H9 (cell line): ENCODE measurements at regions not wholly inside any gene's neighbourhood (a gene's known extent, or its start where the extent isn't known, plus 50 kb on each side); places are given as distances from the start of the nearest gene placed in this dataset.

Experiments
- DNase-seq: peaks from one replicate; pipeline ENCODE4 v3.0.0-alpha.2; 2017
- H2AFZ ChIP-seq: one replicate; pipeline ENCODE4 v1.6.1; 2013; ENCODE audit warnings: mild to moderate bottlenecking, low read length, control low read depth, moderate library complexity
- H2AK5ac ChIP-seq: 2 replicates; pipeline ENCODE4 v1.6.1; 2013; ENCODE audit warnings: low read length, control low read depth, mixed read lengths; ENCODE audit not compliant: insufficient read length
- H2BK120ac ChIP-seq: one replicate; pipeline ENCODE4 v1.6.1; 2013; ENCODE audit warnings: low read depth, mild to moderate bottlenecking, low read length, control low read depth, inconsistent platforms; ENCODE audit not compliant: poor library complexity, severe bottlenecking
- H2BK12ac ChIP-seq: 2 replicates; pipeline ENCODE4 v1.6.1; 2013; ENCODE audit warnings: low read length, control low read depth, mixed read lengths, low read depth; ENCODE audit not compliant: insufficient read length
- H2BK15ac ChIP-seq: 2 replicates; pipeline ENCODE4 v1.6.1; 2013; ENCODE audit warnings: low read depth, low read length, control low read depth
- H2BK20ac ChIP-seq: one replicate; pipeline ENCODE4 v1.6.1; 2013; ENCODE audit warnings: low read depth, mild to moderate bottlenecking, low read length, control low read depth, inconsistent platforms; ENCODE audit not compliant: poor library complexity, severe bottlenecking
- H2BK5ac ChIP-seq: 2 replicates; pipeline ENCODE4 v1.6.1; 2013; ENCODE audit warnings: low read length, control low read depth, mixed read lengths; ENCODE audit not compliant: insufficient read length
- H3K14ac ChIP-seq: 2 replicates; pipeline ENCODE4 v1.6.1; 2013; ENCODE audit warnings: low read length, control low read depth; ENCODE audit not compliant: insufficient read depth
- H3K18ac ChIP-seq: 2 replicates; pipeline ENCODE4 v1.6.1; 2013; ENCODE audit warnings: low read depth, mild to moderate bottlenecking, mixed read lengths, low read length, control low read depth; ENCODE audit not compliant: insufficient read length
- H3K23ac ChIP-seq: 2 replicates; pipeline ENCODE4 v1.6.1; 2013; ENCODE audit warnings: low read length, control low read depth, mixed read lengths, low read depth; ENCODE audit not compliant: insufficient read length
- H3K23me2 ChIP-seq: 2 replicates; pipeline ENCODE4 v1.6.1; 2013; ENCODE audit warnings: low read depth, mild to moderate bottlenecking, mixed read lengths, low read length, control low read depth; ENCODE audit not compliant: insufficient read length, poor library complexity, severe bottlenecking
- H3K27ac ChIP-seq: 2 replicates; pipeline ENCODE4 v1.5.1; 2013; ENCODE audit warnings: low read length, control low read depth, mixed read lengths, low read depth; ENCODE audit not compliant: insufficient read length
- H3K27me3 ChIP-seq: 2 replicates; pipeline ENCODE4 v1.6.1; 2013; ENCODE audit warnings: low read length, control low read depth, inconsistent platforms; ENCODE audit not compliant: insufficient read depth
- H3K4ac ChIP-seq: 2 replicates; pipeline ENCODE4 v1.6.1; 2013; ENCODE audit warnings: low read depth, mild to moderate bottlenecking, control low read depth, inconsistent platforms, low read length, moderate library complexity
- H3K4me1 ChIP-seq: 2 replicates; pipeline ENCODE4 v1.6.1; 2013; ENCODE audit warnings: low read length, control low read depth, inconsistent platforms; ENCODE audit not compliant: insufficient read depth
- H3K4me2 ChIP-seq: 2 replicates; pipeline ENCODE4 v1.6.1; 2013; ENCODE audit warnings: low read length, control low read depth, mixed read lengths; ENCODE audit not compliant: insufficient read length, insufficient read depth
- H3K56ac ChIP-seq: 2 replicates; pipeline ENCODE4 v1.6.1; 2013; ENCODE audit warnings: low read depth, mild to moderate bottlenecking, mixed read lengths, low read length, control low read depth; ENCODE audit not compliant: insufficient read length
- H3K79me1 ChIP-seq: 2 replicates; pipeline ENCODE4 v1.6.1; 2013; ENCODE audit warnings: low read depth, mild to moderate bottlenecking, moderate library complexity, low read length, control low read depth, inconsistent platforms; ENCODE audit not compliant: insufficient read depth, poor library complexity, severe bottlenecking
- H3K79me2 ChIP-seq: 2 replicates; pipeline ENCODE4 v1.6.1; 2013; ENCODE audit warnings: low read length, control low read depth, inconsistent platforms; ENCODE audit not compliant: insufficient read depth
- H3K9ac ChIP-seq: 2 replicates; pipeline ENCODE4 v1.6.1; 2013; ENCODE audit warnings: low read length, control low read depth, mixed read lengths; ENCODE audit not compliant: insufficient read length; ENCODE audit errors: extremely low read depth
- H3K9me3 ChIP-seq: one replicate; pipeline ENCODE4 v1.6.1; 2013; ENCODE audit warnings: low read depth, low read length, inconsistent platforms; ENCODE audit not compliant: control insufficient read depth
- H3T11ph ChIP-seq: one replicate; pipeline ENCODE4 v1.6.1; 2013; ENCODE audit warnings: mild to moderate bottlenecking, low read length, control low read depth, inconsistent platforms
- H4K20me1 ChIP-seq: one replicate; pipeline ENCODE4 v1.6.1; 2013; ENCODE audit not compliant: control insufficient read depth, insufficient read length, insufficient read depth
- H4K5ac ChIP-seq: 2 replicates; pipeline ENCODE4 v1.6.1; 2013; ENCODE audit warnings: low read depth, mild to moderate bottlenecking, mixed read lengths, low read length, control low read depth; ENCODE audit not compliant: insufficient read length
- H4K8ac ChIP-seq: replicated peaks from 2 replicates; pipeline ENCODE4 v1.6.1; 2013; ENCODE audit warnings: low read length, control low read depth, mixed read lengths, low read depth; ENCODE audit not compliant: insufficient read length
- H4K91ac ChIP-seq: 2 replicates; pipeline ENCODE4 v1.6.1; 2013; ENCODE audit warnings: low read depth, mild to moderate bottlenecking, moderate library complexity, mixed read lengths, low read length, control low read depth; ENCODE audit not compliant: insufficient read length
- H3K27ac Mint-ChIP-seq, 3 experiments: 2 replicates in 2 of 3; 3 replicates in 1 of 3; pipeline ENCODE4 v1.8.0; 2020 to 2021; ENCODE audit warnings: mixed read lengths in 3 of 3, mild to moderate bottlenecking in 1 of 3, moderate library complexity in 1 of 3
- H3K27me3 Mint-ChIP-seq: 2 replicates; pipeline ENCODE4 v1.8.0; 2021; ENCODE audit warnings: low read depth, mild to moderate bottlenecking, moderate library complexity, mixed read lengths
- H3K36me3 Mint-ChIP-seq, 3 experiments: 2 replicates in 2 of 3; 3 replicates in 1 of 3; pipeline ENCODE4 v1.8.0; 2020 to 2021; ENCODE audit warnings: low read depth in 3 of 3, mixed read lengths in 3 of 3; ENCODE audit not compliant: insufficient read depth in 1 of 3
- H3K4me1 Mint-ChIP-seq, 2 experiments: 2 replicates each; pipeline ENCODE4 v1.8.0; 2020; ENCODE audit warnings: mixed read lengths in 2 of 2
- H3K4me3 Mint-ChIP-seq, 2 experiments: 2 replicates in 1 of 2; 3 replicates in 1 of 2; pipeline ENCODE4 v1.8.0; 2020 to 2021; ENCODE audit warnings: mild to moderate bottlenecking in 2 of 2, mixed read lengths in 2 of 2, moderate library complexity in 1 of 2
- H3K9me3 Mint-ChIP-seq, 2 experiments: 2 replicates in 1 of 2; 3 replicates in 1 of 2; pipeline ENCODE4 v1.8.0; 2020; ENCODE audit warnings: mild to moderate bottlenecking in 2 of 2, mixed read lengths in 2 of 2, moderate library complexity in 1 of 2
- CTCF ChIP-seq: fragments of 200-600 bp; sonication (generic); conservative IDR thresholded peaks from 3 replicates; pipeline ENCODE4 v1.8.0; 2021; ENCODE audit warnings: antibody characterized with exemption, mild to moderate bottlenecking
- WGBS: extraction: QIAGEN DNeasy Blood & Tissue Kit; methylation state at CpG from one replicate; pipeline ENCODE4 v1.1.7; 2013; ENCODE audit warnings: missing lambda C conversion rate, low lambda C conversion rate, mixed read lengths; ENCODE audit not compliant: insufficient read length; ENCODE audit errors: extremely low coverage; 5-methylcytosine and 5-hydroxymethylcytosine counted together

- H3K4ac ChIP-seq: no peak overlapping the region
- H3K4me1 ChIP-seq: peaks cover 9% of the 10 kb centered on the region; the same call in 1 of the 2 replicates
- no peak overlapping the region for H3K14ac ChIP-seq
- Mint-ChIP-seq H3K27ac (no peak overlapping the region), H3K36me3 (no peaks in the 10 kb centered on the region; a peak in 1 of 7 replicates), H3K9me3 (no peaks in the 10 kb centered on the region; a peak in 1 of 5 replicates), H3K27me3 (no peaks in the 10 kb centered on the region), H3K4me3 (no peak overlapping the region), H3K4me1 (peaks cover 51% of the 10 kb centered on the region in 2 experiments)
- H3K27me3 ChIP-seq: no peaks in the 10 kb centered on the region
- H3K27ac ChIP-seq: no peak overlapping the region
- H2BK12ac ChIP-seq: no peak overlapping the region
- WGBS: no CpG with 5 or more reads among the region's 2 CpGs
- H2AK5ac ChIP-seq: no peak overlapping the region
- H2AFZ ChIP-seq: no peak overlapping the region
- H4K91ac ChIP-seq: no peak overlapping the region
- H3K79me2 ChIP-seq: no peaks in the 10 kb centered on the region
- no peak overlapping the region for H2BK5ac ChIP-seq
- H3T11ph ChIP-seq: no peak overlapping the region
- no peak overlapping the region for H3K4me2 ChIP-seq
- no peak overlapping the region for H4K5ac ChIP-seq
- H3K23me2 ChIP-seq: no peaks in the 10 kb centered on the region
- no peaks in the 10 kb centered on the region for H3K79me1 ChIP-seq
- H4K20me1 ChIP-seq: no peaks in the 10 kb centered on the region
- H2BK120ac ChIP-seq: no peak overlapping the region
- no peak overlapping the region for H3K18ac ChIP-seq
- H3K9me3 ChIP-seq: no peaks in the 10 kb centered on the region
- H3K56ac ChIP-seq: no peak overlapping the region
- H2BK20ac ChIP-seq: no peak overlapping the region
- no peak for DNase-seq
- no peak overlapping the region for H4K8ac ChIP-seq
- no peak overlapping the region for H3K9ac ChIP-seq
- no peak overlapping the region for H2BK15ac ChIP-seq
- TF ChIP-seq CTCF: no peak
- H3K23ac ChIP-seq: no peak overlapping the region
Observed at GRCh38 chr7:18387191-18387735, 108.3 kb upstream of the HDAC9 start.
